ENCODE measurements at regions not wholly inside any gene's neighbourhood (a gene's known extent, or its start where the extent isn't known, plus 50 kb on each side); places are given as distances from the start of the nearest gene placed in this dataset.

GRCh38 chr13:77406644-77407440 is 79.9 kb upstream of the MYCBP2 start:
- Histone ChIP-seq H2AFZ (ENCODE audit: low read length) (no peak overlapping the region), H3K9me2 (replicated peaks; ENCODE audit: insufficient read depth, low read length) (no peaks in the 10 kb centered on the region)

DNA sequence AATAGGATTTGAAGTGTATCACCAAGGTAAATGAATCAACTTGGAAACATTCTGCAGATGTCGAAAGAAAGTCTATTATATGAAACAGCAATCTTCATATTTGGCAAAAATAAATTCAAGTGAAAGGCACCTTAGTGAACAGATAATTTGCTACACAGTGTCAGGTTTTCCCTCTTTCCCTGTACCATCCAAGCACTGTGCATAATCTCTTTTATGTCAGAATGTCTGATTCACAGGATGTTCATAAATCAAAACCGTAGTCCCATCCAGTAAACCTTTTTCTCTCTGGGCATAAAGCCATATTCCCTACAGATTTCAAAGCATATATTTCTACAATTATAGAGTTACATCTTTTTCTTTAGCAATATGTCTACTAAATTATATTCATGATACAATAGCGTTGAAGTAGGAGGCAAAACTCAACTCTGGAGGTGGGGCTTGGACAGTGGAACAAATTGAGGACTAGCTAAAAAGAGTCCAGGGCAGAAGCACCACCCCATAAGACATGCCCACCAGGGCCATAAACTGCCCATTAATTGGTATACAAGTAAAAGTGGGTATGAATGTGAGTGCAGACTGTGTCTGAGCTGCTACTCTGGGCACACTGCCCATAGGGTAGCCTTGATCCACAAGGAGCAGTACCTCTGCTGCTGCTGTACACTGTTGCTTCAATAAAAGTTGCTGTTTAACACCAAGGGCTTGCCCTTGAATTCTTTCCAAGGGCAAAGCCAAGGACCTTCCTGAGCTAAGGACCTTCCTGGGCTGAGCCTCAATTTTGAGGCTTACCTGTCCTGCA is 72.1 kb upstream of the MYCBP2 start:
- no peak overlapping the region for H3K4me3 ChIP-seq (ENCODE audit: low read length)
- H3K9ac ChIP-seq (ENCODE audit: low read length): no peak overlapping the region
- H3K9me2 ChIP-seq (replicated peaks; ENCODE audit: insufficient read depth, low read length): no peaks in the 10 kb centered on the region
- DNase-seq: no peak
- no peaks in the 10 kb centered on the region for H3K36me3 ChIP-seq (replicated peaks; ENCODE audit: insufficient read depth, low read length)
- no peaks in the 10 kb centered on the region for H3K79me2 ChIP-seq (ENCODE audit: low read length)
- TF ChIP-seq, protein P1, sequence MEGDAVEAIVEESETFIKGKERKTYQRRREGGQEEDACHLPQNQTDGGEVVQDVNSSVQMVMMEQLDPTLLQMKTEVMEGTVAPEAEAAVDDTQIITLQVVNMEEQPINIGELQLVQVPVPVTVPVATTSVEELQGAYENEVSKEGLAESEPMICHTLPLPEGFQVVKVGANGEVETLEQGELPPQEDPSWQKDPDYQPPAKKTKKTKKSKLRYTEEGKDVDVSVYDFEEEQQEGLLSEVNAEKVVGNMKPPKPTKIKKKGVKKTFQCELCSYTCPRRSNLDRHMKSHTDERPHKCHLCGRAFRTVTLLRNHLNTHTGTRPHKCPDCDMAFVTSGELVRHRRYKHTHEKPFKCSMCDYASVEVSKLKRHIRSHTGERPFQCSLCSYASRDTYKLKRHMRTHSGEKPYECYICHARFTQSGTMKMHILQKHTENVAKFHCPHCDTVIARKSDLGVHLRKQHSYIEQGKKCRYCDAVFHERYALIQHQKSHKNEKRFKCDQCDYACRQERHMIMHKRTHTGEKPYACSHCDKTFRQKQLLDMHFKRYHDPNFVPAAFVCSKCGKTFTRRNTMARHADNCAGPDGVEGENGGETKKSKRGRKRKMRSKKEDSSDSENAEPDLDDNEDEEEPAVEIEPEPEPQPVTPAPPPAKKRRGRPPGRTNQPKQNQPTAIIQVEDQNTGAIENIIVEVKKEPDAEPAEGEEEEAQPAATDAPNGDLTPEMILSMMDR (IDR thresholded peaks at IDR 0.05; ENCODE audit: low read length): no peak
- no peak for TF ChIP-seq EZH2phosphoT487 (IDR thresholded peaks at IDR 0.05; ENCODE audit: low read length)
- no peak overlapping the region for H3K4me2 ChIP-seq (ENCODE audit: low read depth, low read length)
- H3K27me3 ChIP-seq (replicated peaks; ENCODE audit: insufficient read depth, low read length): no peaks in the 10 kb centered on the region
- no peaks in the 10 kb centered on the region for H3K9me3 ChIP-seq (replicated peaks; ENCODE audit: insufficient read depth, low read length)
- no peaks in the 10 kb centered on the region for H3F3A ChIP-seq (ENCODE audit: insufficient read depth, low read length)
- no peak overlapping the region for H3K27ac ChIP-seq (ENCODE audit: low read length)
- H3K4me1 ChIP-seq (ENCODE audit: low read length): no peaks in the 10 kb centered on the region
- no peak overlapping the region for H2AFZ ChIP-seq (ENCODE audit: low read length)
- no peaks in the 10 kb centered on the region for H4K20me1 ChIP-seq (ENCODE audit: insufficient read depth, low read length)

More at GRCh38 chr13:77406644-77407440, 79.9 kb upstream of the MYCBP2 start:
- TF ChIP-seq EZH2phosphoT487 (IDR thresholded peaks at IDR 0.05; ENCODE audit: low read length): no peak
- no peak for TF ChIP-seq EZH2 (optimal IDR thresholded peaks at IDR 0.05; ENCODE audit: low read depth, low read length)
- H4K20me1 ChIP-seq (ENCODE audit: insufficient read depth, low read length): no peaks in the 10 kb centered on the region
- H3K9me3 ChIP-seq (replicated peaks; ENCODE audit: insufficient read depth, low read length): no peaks in the 10 kb centered on the region
- no peaks in the 10 kb centered on the region for H3K27me3 ChIP-seq (replicated peaks; ENCODE audit: insufficient read depth, low read length)
- H3K4me1 ChIP-seq (ENCODE audit: low read length): no peaks in the 10 kb centered on the region
- H3K36me3 ChIP-seq (replicated peaks; ENCODE audit: insufficient read depth, low read length): no peaks in the 10 kb centered on the region
- H3F3A ChIP-seq (ENCODE audit: insufficient read depth, low read length): no peaks in the 10 kb centered on the region
- no peaks in the 10 kb centered on the region for H3K79me2 ChIP-seq (ENCODE audit: low read length)
- no peak overlapping the region for H3K27ac ChIP-seq (ENCODE audit: low read length)
- H3K9ac ChIP-seq (ENCODE audit: low read length): no peak overlapping the region
- no peak overlapping the region for H3K4me2 ChIP-seq (ENCODE audit: low read depth, low read length)
- no peak overlapping the region for H3K4me3 ChIP-seq (ENCODE audit: low read length)
- DNase-seq: no peak

DNA sequence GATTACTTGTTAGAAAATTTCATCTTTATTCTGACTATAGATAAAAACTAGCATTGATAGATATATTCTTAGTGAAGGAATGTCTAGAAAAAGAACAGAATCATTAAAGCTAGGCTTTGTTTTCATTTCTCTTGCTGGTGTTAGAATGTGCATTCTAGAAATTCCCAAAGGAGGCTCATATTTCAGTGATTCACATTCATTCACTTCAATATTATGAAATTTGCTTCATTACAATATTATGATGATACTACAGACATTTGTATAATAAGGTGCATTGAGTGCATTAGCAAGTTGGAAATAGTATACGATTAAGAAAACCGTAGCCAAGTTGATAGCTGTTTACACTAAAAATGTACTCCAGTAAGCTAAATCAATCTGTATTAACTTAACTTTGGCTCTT is 70.7 kb upstream of the MYCBP2 start:
- Histone ChIP-seq H3F3A (ENCODE audit: insufficient read depth, low read length) (no peaks in the 10 kb centered on the region), H3K4me2 (ENCODE audit: low read depth, low read length) (no peak overlapping the region), H4K20me1 (ENCODE audit: insufficient read depth, low read length) (no peaks in the 10 kb centered on the region), H3K4me3 (ENCODE audit: low read length) (no peak overlapping the region), H3K36me3 (replicated peaks; ENCODE audit: insufficient read depth, low read length) (no peaks in the 10 kb centered on the region), H3K9ac (ENCODE audit: low read length) (no peak overlapping the region), H3K4me1 (ENCODE audit: low read length) (no peaks in the 10 kb centered on the region), H3K27me3 (replicated peaks; ENCODE audit: insufficient read depth, low read length) (no peaks in the 10 kb centered on the region), H3K27ac (ENCODE audit: low read length) (no peak overlapping the region), H3K9me3 (replicated peaks; ENCODE audit: insufficient read depth, low read length) (no peaks in the 10 kb centered on the region), H2AFZ (ENCODE audit: low read length) (no peak overlapping the region), H3K9me2 (replicated peaks; ENCODE audit: insufficient read depth, low read length) (no peaks in the 10 kb centered on the region), H3K79me2 (ENCODE audit: low read length) (no peaks in the 10 kb centered on the region)
- no peak for DNase-seq
- TF ChIP-seq, protein P1 (IDR thresholded peaks at IDR 0.05; ENCODE audit: low read length): no peak
- TF ChIP-seq EZH2 (optimal IDR thresholded peaks at IDR 0.05; ENCODE audit: low read depth, low read length): no peak
- TF ChIP-seq EZH2phosphoT487 (IDR thresholded peaks at IDR 0.05; ENCODE audit: low read length): no peak
